Right lobe of liver (tissue), 6 donors: ENCODE measurements at regions not wholly inside any gene's neighbourhood (a gene's known extent, or its start where the extent isn't known, plus 50 kb on each side); places are given as distances from the start of the nearest gene placed in this dataset.
A peak's percentile ranks its signal among the peaks of the same experiment; 100 is the strongest.
"Not testable (repeated sequence)": the region's sequence is repeated elsewhere in the genome, so short reads cannot be mapped to it uniquely, and the experiment has no call there.

Source experiments
- ATAC-seq, 4 donors: fragments of 200-7000 bp; cut with Tn5 transposase; one replicate each; pipeline ENCODE4 v1.9.1; 2020; ENCODE audit warnings: mild to moderate bottlenecking in 4 of 4, moderate library complexity in 4 of 4
- DNase-seq, 3 donors: peaks; one replicate each; pipeline ENCODE4 v3.0.0-alpha.2; 2020
- H3K27ac ChIP-seq, 3 donors: fragments of 200-600 bp; one replicate each; pipeline ENCODE4 v1.8.0; 2022
- H3K27me3 ChIP-seq, 2 donors: fragments of 200-600 bp; one replicate each; pipeline ENCODE4 v1.8.0; 2022
- H3K36me3 ChIP-seq, 4 donors: fragments of 200-600 bp; sonication (generic) in 1 of 4; one replicate each; pipeline versions ENCODE4 v1.5.1 to v1.8.0; 2017 to 2022; ENCODE audit warnings: control low read depth in 1 of 4
- H3K4me1 ChIP-seq, 4 donors: fragments of 200-600 bp; sonication (generic) in 1 of 4; one replicate each; pipeline versions ENCODE4 v1.5.1 to v1.8.0; 2017 to 2022; ENCODE audit warnings: control low read depth in 1 of 4
- H3K4me3 ChIP-seq, 3 donors: fragments of 200-600 bp; one replicate each; pipeline ENCODE4 v1.8.0; 2022
- H3K9me3 ChIP-seq, 4 donors: fragments of 200-600 bp; sonication (generic) in 1 of 4; one replicate each; pipeline versions ENCODE4 v1.5.1 to v1.8.0; 2017 to 2022; ENCODE audit warnings: control low read depth in 1 of 4
- CTCF ChIP-seq, 4 donors: fragments of 200-600 bp in 3 of 4; fragments of 450-650 bp in 1 of 4; IDR thresholded peaks; one replicate each; pipeline versions ENCODE4 v1.5.1 to v1.8.0; 2016 to 2022; ENCODE audit warnings: antibody characterized with exemption in 4 of 4, mild to moderate bottlenecking in 2 of 4
- POLR2A ChIP-seq: fragments of 450-650 bp; IDR thresholded peaks from one replicate; pipeline ENCODE4 v1.6.1; 2017; ENCODE audit warnings: antibody characterized with exemption, mild to moderate bottlenecking
- WGBS: methylation state at CpG from one replicate; pipeline ENCODE4 v1.1.6; 2018; ENCODE audit warnings: low coverage, low lambda C conversion rate; ENCODE audit not compliant: insufficient coverage; ENCODE audit errors: missing lambda C conversion rate; 5-methylcytosine and 5-hydroxymethylcytosine counted together
- intact Hi-C, 2 donors: fragments of 100-400 bp; cut with DNase I; formaldehyde crosslinking; loops; one replicate each; pipeline versions ENCODE4 v1.11.2 to v1.14.1; 2022
- donor health status: DM: no; HTN: yes; CAD: no.
- donor health status: DM: no; HTN: no; CAD: no.
- donor health status: DM: no; HTN: no; CAD: no.
- donor health status: DM: no; HTN: yes; CAD: no.
- donor health status: DM: no; HTN: yes; CAD: no.

- H3K36me3 ChIP-seq: no peaks in the 10 kb centered on the region
- no peak overlapping the region for H3K4me3 ChIP-seq
- intact Hi-C loops: no loop called here
- no peak overlapping the region for H3K27ac ChIP-seq
- H3K27me3 ChIP-seq: no peaks in the 10 kb centered on the region
- 9% methylated on average over 1 of the region's 1 CpG for WGBS
- ATAC-seq: peak; percentile 96 to 99 (median 97)
- H3K9me3 ChIP-seq: no peaks in the 10 kb centered on the region
- peak in 2 of 3 donors; percentile 34 to 73 for DNase-seq
- no peaks in the 10 kb centered on the region for H3K4me1 ChIP-seq
- no peak for TF ChIP-seq CTCF (IDR thresholded peaks at IDR 0.05)
- no peak for TF ChIP-seq POLR2A
These were observed 462.2 kb upstream of the CPXCR1 start for GRCh38 chrX:88284844-88285243.

GRCh38 chrX:88313972-88314371, 433.1 kb upstream of the CPXCR1 start:
- ATAC-seq, H3K4me3 ChIP-seq, H3K9me3 ChIP-seq, intact Hi-C loops, H3K27me3 ChIP-seq, DNase-seq, H3K27ac ChIP-seq, H3K36me3 ChIP-seq, H3K4me1 ChIP-seq: not testable (repeated sequence)
- 100% methylated on average over 2 of the region's 2 CpGs for WGBS

- no peak for ATAC-seq
- H3K4me3 ChIP-seq: no peak overlapping the region
- H3K9me3 ChIP-seq: no peaks in the 10 kb centered on the region
- H3K27ac ChIP-seq: no peak overlapping the region
- H3K4me1 ChIP-seq: no peaks in the 10 kb centered on the region
- WGBS: 40% methylated on average over 1 of the region's 1 CpG
- H3K27me3 ChIP-seq: peaks cover 0 to 5% of the 10 kb centered on the region in 2 donors
- H3K36me3 ChIP-seq: no peaks in the 10 kb centered on the region
- intact Hi-C loops: no loop called here
- TF ChIP-seq POLR2A: no peak
- TF ChIP-seq CTCF (IDR thresholded peaks at IDR 0.05): no peak
- no peak for DNase-seq
These were observed 421.4 kb upstream of the CPXCR1 start for GRCh38 chrX:88325634-88326033.

GRCh38 chrX:88355252-88355651, 391.8 kb upstream of the CPXCR1 start:
- no peak overlapping the region for H3K4me3 ChIP-seq
- no peak overlapping the region for H3K27ac ChIP-seq
- ATAC-seq (peak in 2 of 4 donors; percentile 84 to 90), DNase-seq (peak in 1 of 3 donors; percentile 48)
- no peak for TF ChIP-seq CTCF (IDR thresholded peaks at IDR 0.05)
- 31% methylated on average over 2 of the region's 2 CpGs for WGBS
- no peaks in the 10 kb centered on the region for H3K4me1 ChIP-seq
- H3K36me3 ChIP-seq: no peaks in the 10 kb centered on the region
- no peaks in the 10 kb centered on the region for H3K27me3 ChIP-seq
- H3K9me3 ChIP-seq: no peaks in the 10 kb centered on the region
- intact Hi-C loops: no loop called here

GRCh38 chrX:88366314-88366713, 380.7 kb upstream of the CPXCR1 start:
- no peak overlapping the region for H3K27ac ChIP-seq
- no peaks in the 10 kb centered on the region for H3K4me1 ChIP-seq
- H3K27me3 ChIP-seq: no peaks in the 10 kb centered on the region
- intact Hi-C loops: no loop called here
- no peaks in the 10 kb centered on the region for H3K9me3 ChIP-seq
- no peak for ATAC-seq
- no peaks in the 10 kb centered on the region for H3K36me3 ChIP-seq
- no peak overlapping the region for H3K4me3 ChIP-seq
- WGBS: no CpG with 5 or more reads among the region's 1 CpG
- DNase-seq: no peak
- TF ChIP-seq POLR2A: no peak
- no peak for TF ChIP-seq CTCF (IDR thresholded peaks at IDR 0.05)
